ENCODE measurements at regions not wholly inside any gene's neighbourhood (a gene's known extent, or its start where the extent isn't known, plus 50 kb on each side); places are given as distances from the start of the nearest gene placed in this dataset.

DNA sequence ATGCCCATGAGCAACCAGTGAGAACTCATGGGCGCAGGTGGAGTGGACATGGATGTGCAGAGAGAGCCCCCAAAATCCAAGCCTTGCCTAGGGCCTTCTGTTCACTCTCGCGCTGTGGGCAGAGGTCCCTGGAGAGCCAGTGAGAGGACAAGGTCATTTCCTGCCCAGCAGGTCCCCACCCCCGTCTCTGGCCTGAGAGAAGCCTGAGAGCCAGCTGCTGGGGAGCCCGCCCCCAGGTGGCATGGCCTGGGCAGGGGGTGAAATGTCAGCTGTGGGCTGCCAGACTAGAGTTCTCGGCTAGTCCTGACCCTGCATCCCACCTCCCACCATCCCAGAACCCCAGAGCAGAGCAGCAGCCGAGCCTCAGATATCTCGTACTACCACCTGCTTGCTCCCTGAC lies 85.3 kb downstream of the BARX1 start:
- TF ChIP-seq EZH2phosphoT487 (IDR thresholded peaks at IDR 0.05; ENCODE audit: insufficient read depth, low read depth) = no peak
- TF ChIP-seq EZH2 (IDR thresholded peaks at IDR 0.05; ENCODE audit: insufficient read depth, poor library complexity, severe bottlenecking) = no peak

Data from GM23248 (cell line).